A549 (cell line): ENCODE measurements at regions not wholly inside any gene's neighbourhood (a gene's known extent, or its start where the extent isn't known, plus 50 kb on each side); places are given as distances from the start of the nearest gene placed in this dataset.

Experiments
- FOSL2 ChIP-seq, 2 experiments: fragments of 450-650 bp in 1 of 2; fragments of >200 bp in 1 of 2; sonication (Bioruptor Twin) in 1 of 2; formaldehyde crosslinking; IDR thresholded peaks; 2 replicates each; pipeline versions ENCODE4 v1.5.0 to v1.6.1; 2016 to 2020; ENCODE audit warnings: mild to moderate bottlenecking in 1 of 2, moderate library complexity in 1 of 2
- RFX5 ChIP-seq: fragments of 450-650 bp; IDR thresholded peaks from 2 replicates; pipeline ENCODE4 v1.7.1; 2014; ENCODE audit warnings: antibody characterized with exemption, mild to moderate bottlenecking, moderate library complexity
- TF ChIP-seq, protein P1 (sequence below): fragments of >200 bp; sonication (Bioruptor Twin); formaldehyde crosslinking; IDR thresholded peaks from 3 replicates; pipeline ENCODE4 v1.5.1; 2016

GRCh38 chr12:17802657-17803641 lies 287.0 kb downstream of the RERGL start:
- TF ChIP-seq, protein P1, sequence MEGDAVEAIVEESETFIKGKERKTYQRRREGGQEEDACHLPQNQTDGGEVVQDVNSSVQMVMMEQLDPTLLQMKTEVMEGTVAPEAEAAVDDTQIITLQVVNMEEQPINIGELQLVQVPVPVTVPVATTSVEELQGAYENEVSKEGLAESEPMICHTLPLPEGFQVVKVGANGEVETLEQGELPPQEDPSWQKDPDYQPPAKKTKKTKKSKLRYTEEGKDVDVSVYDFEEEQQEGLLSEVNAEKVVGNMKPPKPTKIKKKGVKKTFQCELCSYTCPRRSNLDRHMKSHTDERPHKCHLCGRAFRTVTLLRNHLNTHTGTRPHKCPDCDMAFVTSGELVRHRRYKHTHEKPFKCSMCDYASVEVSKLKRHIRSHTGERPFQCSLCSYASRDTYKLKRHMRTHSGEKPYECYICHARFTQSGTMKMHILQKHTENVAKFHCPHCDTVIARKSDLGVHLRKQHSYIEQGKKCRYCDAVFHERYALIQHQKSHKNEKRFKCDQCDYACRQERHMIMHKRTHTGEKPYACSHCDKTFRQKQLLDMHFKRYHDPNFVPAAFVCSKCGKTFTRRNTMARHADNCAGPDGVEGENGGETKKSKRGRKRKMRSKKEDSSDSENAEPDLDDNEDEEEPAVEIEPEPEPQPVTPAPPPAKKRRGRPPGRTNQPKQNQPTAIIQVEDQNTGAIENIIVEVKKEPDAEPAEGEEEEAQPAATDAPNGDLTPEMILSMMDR = no peak
- TF ChIP-seq FOSL2 (IDR thresholded peaks at IDR 0.05) (no peak), FOSL2 (CRISPR knock-in tag; IDR thresholded peaks at IDR 0.05) (no peak), RFX5 (no peak)
